ENCODE measurements at regions not wholly inside any gene's neighbourhood (a gene's known extent, or its start where the extent isn't known, plus 50 kb on each side); places are given as distances from the start of the nearest gene placed in this dataset.
"Not testable (repeated sequence)": the region's sequence is repeated elsewhere in the genome, so short reads cannot be mapped to it uniquely, and the experiment has no call there.

- DNase-seq: no peak
Observed at GRCh38 chr11:98625526-98625925, 395.2 kb upstream of the CNTN5 start.

GRCh38 chr11:98630736-98631135 lies 390.0 kb upstream of the CNTN5 start:
- no peak for DNase-seq

- no peak for DNase-seq
Observed at GRCh38 chr11:98657711-98658110, 363.0 kb upstream of the CNTN5 start.

GRCh38 chr11:98659431-98659830 lies 361.3 kb upstream of the CNTN5 start:
- DNase-seq: no peak

- no peak for DNase-seq
Observed at GRCh38 chr11:98674390-98674789, 346.4 kb upstream of the CNTN5 start.

GRCh38 chr11:98679673-98680072 lies 341.1 kb upstream of the CNTN5 start:
- DNase-seq: no peak

GRCh38 chr11:98701541-98701940 lies 319.2 kb upstream of the CNTN5 start:
- no peak for DNase-seq

- DNase-seq: no peak
Observed at GRCh38 chr11:98703779-98704556, 316.8 kb upstream of the CNTN5 start.

- DNase-seq: no peak
Observed at GRCh38 chr11:98710026-98710425, 310.7 kb upstream of the CNTN5 start.

- DNase-seq: no peak
Observed at GRCh38 chr11:98710986-98711385, 309.8 kb upstream of the CNTN5 start.

GRCh38 chr11:98720951-98721350 lies 299.8 kb upstream of the CNTN5 start:
- no peak for DNase-seq

- no peak for DNase-seq
Observed at GRCh38 chr11:98725471-98725870, 295.3 kb upstream of the CNTN5 start.

GRCh38 chr11:98728421-98728820 lies 292.3 kb upstream of the CNTN5 start:
- no peak for DNase-seq

- no peak for DNase-seq
Observed at GRCh38 chr11:98729118-98729517, 291.6 kb upstream of the CNTN5 start.

- no peak for DNase-seq
Observed at GRCh38 chr11:98732947-98733346, 287.8 kb upstream of the CNTN5 start.

GRCh38 chr11:98733378-98733777 lies 287.4 kb upstream of the CNTN5 start:
- not testable (repeated sequence) for DNase-seq

GRCh38 chr11:98734686-98735085 lies 286.1 kb upstream of the CNTN5 start:
- DNase-seq: no peak

- DNase-seq: no peak
Observed at GRCh38 chr11:98736833-98737232, 283.9 kb upstream of the CNTN5 start.

- no peak for DNase-seq
Observed at GRCh38 chr11:98740321-98740720, 280.4 kb upstream of the CNTN5 start.

GRCh38 chr11:98763446-98763845 lies 257.3 kb upstream of the CNTN5 start:
- not testable (repeated sequence) for DNase-seq

GRCh38 chr11:98766903-98767302 lies 253.8 kb upstream of the CNTN5 start:
- no peak for DNase-seq

- DNase-seq: not testable (repeated sequence)
Observed at GRCh38 chr11:98770046-98770445, 250.7 kb upstream of the CNTN5 start.

- no peak for DNase-seq
Observed at GRCh38 chr11:98771791-98772190, 249.0 kb upstream of the CNTN5 start.

- DNase-seq: no peak
Observed at GRCh38 chr11:98772893-98773292, 247.9 kb upstream of the CNTN5 start.

GRCh38 chr11:98793276-98793675 lies 227.5 kb upstream of the CNTN5 start:
- DNase-seq: no peak
